ENCODE measurements at regions not wholly inside any gene's neighbourhood (a gene's known extent, or its start where the extent isn't known, plus 50 kb on each side); places are given as distances from the start of the nearest gene placed in this dataset.

DNA sequence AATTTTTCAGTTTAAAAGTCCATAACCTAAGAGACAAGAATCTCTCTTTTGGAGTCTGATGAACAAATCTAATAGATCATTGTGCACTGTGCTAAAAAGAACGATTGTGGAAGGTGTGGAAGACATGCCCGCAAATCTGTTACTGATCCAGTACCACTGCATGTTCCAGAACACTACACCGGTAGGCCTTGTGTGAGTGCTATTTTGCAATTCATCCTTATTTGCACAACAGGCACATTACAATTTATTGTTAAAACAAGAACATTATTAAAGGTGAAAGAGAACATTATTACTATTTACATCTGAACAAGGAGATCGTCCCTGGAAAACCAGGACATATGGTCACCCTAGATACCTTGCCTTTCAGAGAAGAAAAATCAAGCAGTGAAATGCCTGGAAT lies 205.7 kb upstream of the NECTIN3 start:
- TF ChIP-seq, protein P1, sequence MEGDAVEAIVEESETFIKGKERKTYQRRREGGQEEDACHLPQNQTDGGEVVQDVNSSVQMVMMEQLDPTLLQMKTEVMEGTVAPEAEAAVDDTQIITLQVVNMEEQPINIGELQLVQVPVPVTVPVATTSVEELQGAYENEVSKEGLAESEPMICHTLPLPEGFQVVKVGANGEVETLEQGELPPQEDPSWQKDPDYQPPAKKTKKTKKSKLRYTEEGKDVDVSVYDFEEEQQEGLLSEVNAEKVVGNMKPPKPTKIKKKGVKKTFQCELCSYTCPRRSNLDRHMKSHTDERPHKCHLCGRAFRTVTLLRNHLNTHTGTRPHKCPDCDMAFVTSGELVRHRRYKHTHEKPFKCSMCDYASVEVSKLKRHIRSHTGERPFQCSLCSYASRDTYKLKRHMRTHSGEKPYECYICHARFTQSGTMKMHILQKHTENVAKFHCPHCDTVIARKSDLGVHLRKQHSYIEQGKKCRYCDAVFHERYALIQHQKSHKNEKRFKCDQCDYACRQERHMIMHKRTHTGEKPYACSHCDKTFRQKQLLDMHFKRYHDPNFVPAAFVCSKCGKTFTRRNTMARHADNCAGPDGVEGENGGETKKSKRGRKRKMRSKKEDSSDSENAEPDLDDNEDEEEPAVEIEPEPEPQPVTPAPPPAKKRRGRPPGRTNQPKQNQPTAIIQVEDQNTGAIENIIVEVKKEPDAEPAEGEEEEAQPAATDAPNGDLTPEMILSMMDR (IDR thresholded peaks at IDR 0.05; ENCODE audit: control extremely low read depth, extremely low read depth, low read depth, missing control alignments) = no peak
- ChIA-PET CTCF (no interaction called here), POLR2A (no interaction called here)
- no peak for DNase-seq (ENCODE audit: extremely low spot score)

DNA sequence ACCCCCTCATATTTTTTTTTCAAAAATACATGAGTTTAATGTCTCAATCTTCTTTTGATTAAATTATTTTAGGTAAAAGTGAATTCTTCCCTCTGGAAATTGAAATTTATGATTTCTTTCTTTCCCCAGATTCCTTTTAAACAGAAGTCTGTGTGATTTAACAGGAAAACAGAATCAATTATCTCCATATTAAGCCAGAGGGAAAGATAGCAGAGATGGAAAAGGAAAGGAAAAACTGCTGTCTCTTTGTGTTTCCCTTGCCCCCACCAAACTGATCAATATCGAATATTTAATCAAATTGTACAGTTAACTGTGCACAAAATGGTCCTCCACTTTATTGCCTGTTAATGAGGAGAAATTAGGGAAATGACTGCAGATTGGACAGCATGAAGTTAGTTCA lies 203.5 kb upstream of the NECTIN3 start:
- ChIA-PET POLR2A (no interaction called here), CTCF (no interaction called here)
- DNase-seq (ENCODE audit: extremely low spot score) = no peak
- TF ChIP-seq, protein P1 (IDR thresholded peaks at IDR 0.05; ENCODE audit: control extremely low read depth, extremely low read depth, low read depth, missing control alignments) = no peak

- ChIA-PET CTCF (interaction anchor here (1.1 kb wide), 1 partner anchor 16 kb away, joined by 4 read pairs; no protein-coding TSS in a partner anchor), POLR2A (no interaction called here)
- TF ChIP-seq, protein P1 (IDR thresholded peaks at IDR 0.05; ENCODE audit: control extremely low read depth, extremely low read depth, low read depth, missing control alignments) = no peak
- DNase-seq (ENCODE audit: extremely low spot score) = no peak
Measured at GRCh38 chr3:110869736-110870135, 201.9 kb upstream of the NECTIN3 start.

GRCh38 chr3:110871869-110872268 lies 199.7 kb upstream of the NECTIN3 start:
- TF ChIP-seq, protein P1 (IDR thresholded peaks at IDR 0.05; ENCODE audit: control extremely low read depth, extremely low read depth, low read depth, missing control alignments) = no peak
- DNase-seq (ENCODE audit: extremely low spot score) = no peak
- ChIA-PET CTCF (no interaction called here), POLR2A (no interaction called here)

GRCh38 chr3:110878692-110879091 lies 192.9 kb upstream of the NECTIN3 start:
- ChIA-PET CTCF (no interaction called here), POLR2A (no interaction called here)
- DNase-seq (ENCODE audit: extremely low spot score) = no peak
- TF ChIP-seq, protein P1 (IDR thresholded peaks at IDR 0.05; ENCODE audit: control extremely low read depth, extremely low read depth, low read depth, missing control alignments) = no peak

DNA sequence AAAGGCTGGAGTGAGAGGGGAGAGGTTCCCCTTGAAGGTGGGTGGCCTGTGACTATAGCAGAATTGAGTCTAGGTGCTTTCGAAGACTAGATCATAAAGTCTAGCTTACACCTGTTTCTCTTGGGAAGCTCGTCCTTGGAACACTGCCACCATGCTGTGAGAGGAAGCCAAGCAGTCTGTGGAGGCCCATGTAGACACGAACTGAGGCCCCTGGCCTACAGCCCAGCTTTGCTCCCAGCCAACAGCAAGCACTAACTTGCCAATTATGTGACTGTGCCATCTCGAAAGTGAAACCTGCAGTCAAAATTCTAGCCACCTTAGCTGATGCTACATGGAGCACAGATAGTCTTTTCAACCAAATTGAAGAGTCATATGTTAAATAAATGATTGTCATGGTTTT lies 190.5 kb upstream of the NECTIN3 start:
- DNase-seq (ENCODE audit: extremely low spot score) = no peak
- TF ChIP-seq, protein P1 (IDR thresholded peaks at IDR 0.05; ENCODE audit: control extremely low read depth, extremely low read depth, low read depth, missing control alignments) = no peak
- POLR2A ChIA-PET = no interaction called here
- CTCF ChIA-PET = interaction anchor here (1.9 kb wide), 1 partner anchor 28 kb away, joined by 4 read pairs; no protein-coding TSS in a partner anchor

All from GM10248 (cell line).